ENCODE measurements at regions not wholly inside any gene's neighbourhood (a gene's known extent, or its start where the extent isn't known, plus 50 kb on each side); places are given as distances from the start of the nearest gene placed in this dataset.

DNA sequence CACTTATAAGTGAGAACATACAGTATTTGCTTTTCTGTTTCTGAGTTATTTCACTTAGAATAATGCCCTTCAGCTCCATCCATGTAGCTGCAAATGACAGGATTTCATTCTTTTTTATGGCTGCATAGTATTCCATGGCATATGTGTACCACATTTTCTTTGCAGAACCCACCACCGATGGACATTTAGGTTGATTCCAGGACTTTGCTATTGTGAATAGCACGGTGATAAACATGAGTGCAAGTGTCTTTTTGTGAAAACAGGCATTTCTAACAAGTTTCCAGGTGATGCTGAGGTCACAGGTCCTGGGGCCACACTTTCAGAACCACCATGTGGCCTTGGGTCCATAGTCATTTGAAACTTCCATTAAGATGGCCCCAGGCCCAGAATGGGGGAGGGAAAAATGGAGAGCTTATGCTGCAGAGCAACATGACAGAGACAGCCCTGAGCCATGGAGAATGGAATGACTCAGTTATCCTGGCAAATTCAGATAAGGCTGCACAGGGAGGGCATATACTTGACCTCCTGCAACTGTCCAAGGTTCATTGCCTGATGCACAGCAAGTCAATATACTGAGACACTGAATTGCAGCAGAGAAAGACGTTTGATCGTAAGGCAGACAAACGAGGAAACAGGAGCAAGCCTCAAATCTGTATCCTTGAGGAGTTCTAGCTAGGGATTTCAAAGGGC lies 248.0 kb upstream of the GALNT17 start:
- no peaks in the 10 kb centered on the region for H3K36me3 ChIP-seq (ENCODE audit: control insufficient read depth in 4 of 4, insufficient read depth in 4 of 4, low read length in 4 of 4)
- no peak overlapping the region for H3K27ac ChIP-seq (ENCODE audit: low read depth in 1 of 2, low read length in 1 of 2)
- no peak for TF ChIP-seq CTCF (IDR thresholded peaks at IDR 0.05; ENCODE audit: control extremely low read depth, extremely low read depth)
- peaks cover 0 to 5% (median 0%) of the 10 kb centered on the region in 5 donors for H3K4me1 ChIP-seq (ENCODE audit: control insufficient read depth in 5 of 5, insufficient read depth in 5 of 5, low read length in 5 of 5)
- WGBS, 2 donors: 79% methylated on average over 5 of the region's 5 CpGs
- peaks cover 0 to 10% (median 0%) of the 10 kb centered on the region in 4 donors for H3K9me3 ChIP-seq (ENCODE audit: control insufficient read depth in 4 of 4, insufficient read depth in 3 of 4, low read length in 3 of 4)
- H3K9ac ChIP-seq (ENCODE audit: insufficient read depth in 1 of 2, low read length in 2 of 2): no peak overlapping the region
- no peaks in the 10 kb centered on the region for H3K27me3 ChIP-seq (ENCODE audit: control insufficient read depth in 3 of 3, insufficient read depth in 3 of 3, low read length in 2 of 3)
- ATAC-seq (ENCODE audit: insufficient read depth, low FRiP score): no peak
- DNase-seq: no peak
- H3K4me3 ChIP-seq: no peak overlapping the region

GRCh38 chr7:70884440-70884764 lies 247.5 kb upstream of the GALNT17 start:
- ATAC-seq (ENCODE audit: insufficient read depth, low FRiP score): no peak
- Histone ChIP-seq H3K27ac (ENCODE audit: low read depth in 1 of 2, low read length in 1 of 2) (no peak overlapping the region), H3K9ac (ENCODE audit: insufficient read depth in 1 of 2, low read length in 2 of 2) (no peak overlapping the region)

DNA sequence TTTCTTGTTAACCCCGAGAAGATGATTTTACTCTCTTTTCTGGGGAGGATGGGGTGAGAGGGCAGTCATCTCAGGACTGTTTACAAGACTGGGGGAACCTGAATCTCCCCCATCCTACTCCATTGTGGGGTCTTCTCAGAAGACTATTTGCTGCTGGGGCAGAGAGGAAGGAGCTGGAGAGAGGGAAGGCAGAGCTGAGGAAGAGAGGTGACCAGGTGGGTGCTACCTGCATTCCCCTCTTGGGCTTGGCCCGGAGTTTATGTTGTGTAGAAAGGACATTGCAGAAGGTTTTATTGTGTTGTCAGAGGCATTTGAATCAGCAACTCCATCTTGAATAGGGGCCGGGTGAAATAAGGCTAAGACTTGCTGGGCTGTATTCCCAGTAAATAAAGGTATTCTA lies 247.1 kb upstream of the GALNT17 start:
- H3K4me1 ChIP-seq (ENCODE audit: control insufficient read depth in 5 of 5, insufficient read depth in 5 of 5, low read length in 5 of 5): peaks cover 0 to 5% (median 0%) of the 10 kb centered on the region in 5 donors
- no peak for TF ChIP-seq CTCF (IDR thresholded peaks at IDR 0.05; ENCODE audit: control extremely low read depth, extremely low read depth)
- H3K9ac ChIP-seq (ENCODE audit: insufficient read depth in 1 of 2, low read length in 2 of 2): no peak overlapping the region
- ATAC-seq (ENCODE audit: insufficient read depth, low FRiP score) (no peak), DNase-seq (no peak)
- 72 to 82% methylated on average over 3 of the region's 3 CpGs for WGBS, 2 donors
- H3K9me3 ChIP-seq (ENCODE audit: control insufficient read depth in 4 of 4, insufficient read depth in 3 of 4, low read length in 3 of 4): peaks cover 0 to 11% (median 0%) of the 10 kb centered on the region in 4 donors
- no peaks in the 10 kb centered on the region for H3K27me3 ChIP-seq (ENCODE audit: control insufficient read depth in 3 of 3, insufficient read depth in 3 of 3, low read length in 2 of 3)
- H3K27ac ChIP-seq (ENCODE audit: low read depth in 1 of 2, low read length in 1 of 2): no peak overlapping the region
- no peak overlapping the region for H3K4me3 ChIP-seq
- no peaks in the 10 kb centered on the region for H3K36me3 ChIP-seq (ENCODE audit: control insufficient read depth in 4 of 4, insufficient read depth in 4 of 4, low read length in 4 of 4)

More at GRCh38 chr7:70884440-70884764, 247.5 kb upstream of the GALNT17 start:
- TF ChIP-seq CTCF (IDR thresholded peaks at IDR 0.05; ENCODE audit: control extremely low read depth, extremely low read depth): no peak
- DNase-seq: no peak
- no peaks in the 10 kb centered on the region for H3K36me3 ChIP-seq (ENCODE audit: control insufficient read depth in 4 of 4, insufficient read depth in 4 of 4, low read length in 4 of 4)
- no peaks in the 10 kb centered on the region for H3K27me3 ChIP-seq (ENCODE audit: control insufficient read depth in 3 of 3, insufficient read depth in 3 of 3, low read length in 2 of 3)
- peaks cover 0 to 11% (median 0%) of the 10 kb centered on the region in 4 donors for H3K9me3 ChIP-seq (ENCODE audit: control insufficient read depth in 4 of 4, insufficient read depth in 3 of 4, low read length in 3 of 4)
- H3K4me3 ChIP-seq: no peak overlapping the region
- peaks cover 0 to 5% (median 0%) of the 10 kb centered on the region in 5 donors for H3K4me1 ChIP-seq (ENCODE audit: control insufficient read depth in 5 of 5, insufficient read depth in 5 of 5, low read length in 5 of 5)

GRCh38 chr7:70886547-70886946 lies 245.4 kb upstream of the GALNT17 start:
- Histone ChIP-seq H3K9ac (ENCODE audit: insufficient read depth in 1 of 2, low read length in 2 of 2) (no peak overlapping the region), H3K27ac (ENCODE audit: low read depth in 1 of 2, low read length in 1 of 2) (no peak overlapping the region), H3K4me3 (no peak overlapping the region), H3K4me1 (ENCODE audit: control insufficient read depth in 5 of 5, insufficient read depth in 5 of 5, low read length in 5 of 5) (peaks cover 0 to 3% (median 0%) of the 10 kb centered on the region in 5 donors), H3K36me3 (ENCODE audit: control insufficient read depth in 4 of 4, insufficient read depth in 4 of 4, low read length in 4 of 4) (no peaks in the 10 kb centered on the region), H3K9me3 (ENCODE audit: control insufficient read depth in 4 of 4, insufficient read depth in 3 of 4, low read length in 3 of 4) (peaks cover 0 to 15% (median 3%) of the 10 kb centered on the region in 4 donors), H3K27me3 (ENCODE audit: control insufficient read depth in 3 of 3, insufficient read depth in 3 of 3, low read length in 2 of 3) (no peaks in the 10 kb centered on the region)
- WGBS, 2 donors: 37 to 58% methylated on average over 1 of the region's 1 CpG
- ATAC-seq (ENCODE audit: insufficient read depth, low FRiP score): no peak
- DNase-seq: no peak
- no peak for TF ChIP-seq CTCF (IDR thresholded peaks at IDR 0.05; ENCODE audit: control extremely low read depth, extremely low read depth)
